Retinal pigment epithelial cell (primary cell): ENCODE measurements at regions not wholly inside any gene's neighbourhood (a gene's known extent, or its start where the extent isn't known, plus 50 kb on each side); places are given as distances from the start of the nearest gene placed in this dataset.

Experiments used
- DNase-seq: peaks from one replicate; pipeline ENCODE4 v3.0.0-alpha.2; 2010; ENCODE audit warnings: low read depth
- H3K4me3 ChIP-seq: 2 replicates; pipeline ENCODE4 v1.5.1; 2011; ENCODE audit warnings: mild to moderate bottlenecking, low read length, control low read depth, moderate library complexity
- TF ChIP-seq, protein P1 (sequence below): conservative IDR thresholded peaks from 2 replicates; pipeline ENCODE4 v1.5.1; 2011; ENCODE audit warnings: low read depth, low read length, control low read depth, inconsistent platforms

DNA sequence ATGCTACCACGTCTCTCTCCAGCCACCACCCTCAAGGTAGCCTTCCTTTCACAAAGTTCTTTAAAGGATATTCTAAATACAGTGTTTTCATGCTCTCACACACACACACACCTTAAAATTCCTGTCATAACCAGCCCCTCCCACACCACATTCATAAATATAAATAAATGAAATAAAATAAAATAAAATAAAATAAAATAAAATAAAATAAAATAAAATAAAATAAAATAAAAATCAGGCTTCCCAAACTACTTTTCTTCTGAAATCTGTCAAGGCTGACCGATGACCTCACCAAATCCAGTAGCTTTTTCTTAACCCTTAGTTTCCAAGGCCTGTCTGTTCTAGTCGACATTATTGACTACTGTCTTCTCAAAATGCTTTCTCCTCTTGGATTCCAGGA, 378.4 kb downstream of the SEC23A start:
- H3K4me3 ChIP-seq, result no peak overlapping the region
- TF ChIP-seq, protein P1, sequence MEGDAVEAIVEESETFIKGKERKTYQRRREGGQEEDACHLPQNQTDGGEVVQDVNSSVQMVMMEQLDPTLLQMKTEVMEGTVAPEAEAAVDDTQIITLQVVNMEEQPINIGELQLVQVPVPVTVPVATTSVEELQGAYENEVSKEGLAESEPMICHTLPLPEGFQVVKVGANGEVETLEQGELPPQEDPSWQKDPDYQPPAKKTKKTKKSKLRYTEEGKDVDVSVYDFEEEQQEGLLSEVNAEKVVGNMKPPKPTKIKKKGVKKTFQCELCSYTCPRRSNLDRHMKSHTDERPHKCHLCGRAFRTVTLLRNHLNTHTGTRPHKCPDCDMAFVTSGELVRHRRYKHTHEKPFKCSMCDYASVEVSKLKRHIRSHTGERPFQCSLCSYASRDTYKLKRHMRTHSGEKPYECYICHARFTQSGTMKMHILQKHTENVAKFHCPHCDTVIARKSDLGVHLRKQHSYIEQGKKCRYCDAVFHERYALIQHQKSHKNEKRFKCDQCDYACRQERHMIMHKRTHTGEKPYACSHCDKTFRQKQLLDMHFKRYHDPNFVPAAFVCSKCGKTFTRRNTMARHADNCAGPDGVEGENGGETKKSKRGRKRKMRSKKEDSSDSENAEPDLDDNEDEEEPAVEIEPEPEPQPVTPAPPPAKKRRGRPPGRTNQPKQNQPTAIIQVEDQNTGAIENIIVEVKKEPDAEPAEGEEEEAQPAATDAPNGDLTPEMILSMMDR, result no peak
- no peak for DNase-seq

DNA sequence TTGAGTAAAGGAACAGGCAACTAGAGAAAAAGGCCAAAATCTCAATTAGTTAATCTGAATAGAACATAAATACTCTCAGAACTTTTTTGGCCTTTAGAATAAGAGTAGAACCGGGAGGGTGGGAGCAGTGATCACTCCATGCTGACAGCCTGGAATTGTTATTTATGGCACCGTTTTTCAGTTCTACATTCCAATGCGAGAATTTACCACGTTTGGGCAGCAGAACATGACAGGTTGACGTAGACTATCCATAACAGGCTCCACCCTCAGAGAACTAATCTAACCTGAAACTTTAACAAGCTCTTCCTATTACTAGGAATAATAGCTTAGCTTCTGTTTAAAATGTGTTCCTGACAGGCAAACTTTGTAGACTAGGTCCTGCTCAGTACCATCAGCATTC, 379.1 kb downstream of the SEC23A start:
- TF ChIP-seq, protein P1, result no peak
- no peak for DNase-seq
- H3K4me3 ChIP-seq, result no peak overlapping the region

DNA sequence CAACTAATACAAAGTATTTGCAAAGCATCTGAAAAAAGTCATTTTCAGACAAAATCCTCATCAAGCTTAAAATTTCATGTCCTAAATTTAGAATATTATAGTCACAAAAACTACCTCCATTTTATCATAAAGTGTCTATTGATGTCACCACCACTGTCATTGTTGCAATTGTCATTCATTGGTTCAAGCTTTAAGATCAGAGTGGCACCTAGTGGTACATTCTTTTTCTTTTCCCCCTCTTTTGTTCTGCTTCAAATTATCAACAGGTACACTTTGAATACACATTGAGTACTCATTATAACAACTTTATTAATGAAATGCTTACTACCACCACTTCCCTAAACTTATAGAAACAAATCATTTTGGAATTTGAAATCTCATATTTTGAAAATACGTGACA, 379.8 kb downstream of the SEC23A start:
- TF ChIP-seq, protein P1, result no peak
- no peak overlapping the region for H3K4me3 ChIP-seq
- DNase-seq, result no peak

DNA sequence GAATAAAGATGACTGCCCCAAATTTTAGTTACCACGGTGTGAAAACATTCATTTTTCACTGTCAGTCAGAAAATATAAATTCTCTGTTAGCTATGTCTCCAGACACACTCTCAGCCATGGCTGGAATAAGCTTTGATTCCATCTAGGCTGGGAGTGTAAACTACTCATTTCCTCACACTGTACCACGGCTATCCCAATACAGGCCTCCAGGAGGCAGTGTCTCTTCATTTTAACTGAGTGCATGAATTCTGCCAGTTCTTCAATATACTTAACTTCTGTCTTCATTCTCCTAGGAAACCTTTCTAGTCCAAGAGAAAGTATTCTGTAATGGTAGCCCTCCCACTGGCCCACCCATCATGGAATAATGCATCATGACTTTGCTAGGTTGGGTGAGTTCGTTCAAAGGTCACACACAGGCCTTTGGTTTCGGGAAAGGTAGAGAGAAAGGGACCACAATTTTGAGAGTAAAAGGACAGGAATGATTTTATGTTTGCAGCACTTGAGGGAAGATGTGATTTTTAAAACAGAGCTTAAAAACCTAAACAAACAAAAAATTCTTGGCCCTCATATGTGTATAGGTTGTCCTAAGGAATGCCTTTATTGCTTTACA, 381.1 kb downstream of the SEC23A start:
- DNase-seq, result no peak
- no peak overlapping the region for H3K4me3 ChIP-seq
- TF ChIP-seq, protein P1, result peak; percentile 93

DNA sequence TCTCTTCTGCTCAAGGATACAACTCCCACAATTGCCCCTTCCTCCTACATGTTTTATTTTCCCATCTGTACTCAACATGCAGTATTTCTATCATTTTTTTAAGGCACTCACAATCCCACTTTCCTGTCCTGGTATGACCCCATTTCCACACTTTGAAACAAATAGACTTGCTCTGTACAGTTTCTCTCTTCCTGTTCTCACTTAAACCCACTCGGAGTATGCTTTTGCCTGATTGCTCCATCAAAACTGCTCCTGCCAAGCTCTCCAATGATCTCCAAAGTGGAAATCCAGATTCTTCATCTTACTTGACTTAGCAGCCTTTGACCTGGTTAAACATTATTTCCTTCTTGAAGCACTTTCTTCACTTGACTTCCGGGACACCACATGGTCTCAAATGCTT, 384.5 kb downstream of the SEC23A start:
- H3K4me3 ChIP-seq, result no peak overlapping the region
- TF ChIP-seq, protein P1, result no peak
- no peak for DNase-seq

DNA sequence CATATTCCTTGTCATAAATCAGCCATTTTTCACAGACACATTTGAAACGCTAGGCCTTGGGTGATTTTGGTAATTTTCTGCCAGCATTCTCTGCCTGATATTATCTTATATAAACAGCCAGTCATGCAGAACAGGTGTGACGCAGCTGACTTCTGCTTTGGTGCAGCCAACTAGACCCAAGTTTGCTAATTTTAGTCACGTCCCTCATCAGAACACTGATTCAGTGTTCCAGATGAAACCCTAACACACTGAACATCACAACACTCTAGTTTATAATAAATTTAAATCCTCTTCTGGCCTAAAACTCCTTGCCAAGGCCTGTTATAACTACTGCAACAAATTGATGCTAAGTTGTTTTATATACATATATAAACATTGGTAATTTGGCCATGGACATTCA, 386.1 kb downstream of the SEC23A start:
- DNase-seq, result no peak
- TF ChIP-seq, protein P1, result no peak
- no peak overlapping the region for H3K4me3 ChIP-seq

DNA sequence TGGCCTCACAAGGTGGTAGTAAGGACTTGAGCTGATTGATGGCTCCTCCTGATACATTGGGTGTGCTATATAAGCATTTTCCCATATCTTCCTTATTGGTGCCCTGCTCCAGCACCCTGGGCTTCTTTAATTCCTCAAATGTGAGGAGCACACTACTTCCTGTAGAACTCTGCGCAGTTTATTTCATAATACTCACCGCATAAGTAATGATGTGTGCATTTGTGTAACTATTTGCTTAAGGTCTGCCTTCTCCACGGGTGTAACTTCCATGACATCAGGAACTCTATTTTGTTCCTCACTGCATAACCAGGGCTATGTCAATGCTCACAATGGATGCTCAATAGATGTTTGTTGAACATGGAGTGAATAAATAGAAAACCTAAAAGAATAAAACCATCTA, 392.2 kb downstream of the SEC23A start:
- no peak overlapping the region for H3K4me3 ChIP-seq
- DNase-seq, result no peak
- TF ChIP-seq, protein P1, result no peak
